ENCODE measurements at regions not wholly inside any gene's neighbourhood (a gene's known extent, or its start where the extent isn't known, plus 50 kb on each side); places are given as distances from the start of the nearest gene placed in this dataset.

DNA sequence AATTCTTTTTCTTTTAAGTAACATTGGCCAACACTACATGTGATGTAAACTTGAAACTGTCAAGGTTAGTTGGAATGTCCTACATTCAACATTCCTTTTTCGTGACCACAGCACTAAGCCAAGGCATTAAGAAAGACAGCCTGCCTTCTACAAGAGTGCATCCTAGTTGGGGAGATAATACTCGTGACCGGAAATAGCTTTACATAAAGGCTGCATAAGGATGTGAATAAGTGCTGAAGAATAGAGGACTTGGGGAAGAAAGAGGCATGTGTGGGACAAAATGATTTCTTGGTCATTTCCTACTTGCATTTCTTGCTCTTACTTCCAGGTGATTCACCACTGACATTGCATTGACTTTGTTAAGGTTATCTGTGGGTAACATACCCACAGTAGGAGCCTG lies 282.0 kb downstream of the DMRT2 start:
- no peak for DNase-seq (ENCODE audit: low read depth)
- no peak overlapping the region for H3K4me3 ChIP-seq (ENCODE audit: low read depth, low read length)
- TF ChIP-seq, protein P1, sequence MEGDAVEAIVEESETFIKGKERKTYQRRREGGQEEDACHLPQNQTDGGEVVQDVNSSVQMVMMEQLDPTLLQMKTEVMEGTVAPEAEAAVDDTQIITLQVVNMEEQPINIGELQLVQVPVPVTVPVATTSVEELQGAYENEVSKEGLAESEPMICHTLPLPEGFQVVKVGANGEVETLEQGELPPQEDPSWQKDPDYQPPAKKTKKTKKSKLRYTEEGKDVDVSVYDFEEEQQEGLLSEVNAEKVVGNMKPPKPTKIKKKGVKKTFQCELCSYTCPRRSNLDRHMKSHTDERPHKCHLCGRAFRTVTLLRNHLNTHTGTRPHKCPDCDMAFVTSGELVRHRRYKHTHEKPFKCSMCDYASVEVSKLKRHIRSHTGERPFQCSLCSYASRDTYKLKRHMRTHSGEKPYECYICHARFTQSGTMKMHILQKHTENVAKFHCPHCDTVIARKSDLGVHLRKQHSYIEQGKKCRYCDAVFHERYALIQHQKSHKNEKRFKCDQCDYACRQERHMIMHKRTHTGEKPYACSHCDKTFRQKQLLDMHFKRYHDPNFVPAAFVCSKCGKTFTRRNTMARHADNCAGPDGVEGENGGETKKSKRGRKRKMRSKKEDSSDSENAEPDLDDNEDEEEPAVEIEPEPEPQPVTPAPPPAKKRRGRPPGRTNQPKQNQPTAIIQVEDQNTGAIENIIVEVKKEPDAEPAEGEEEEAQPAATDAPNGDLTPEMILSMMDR (IDR thresholded peaks at IDR 0.05; ENCODE audit: low read depth, low read length) = no peak
- TF ChIP-seq POLR2A (IDR thresholded peaks at IDR 0.05; ENCODE audit: extremely low read depth, insufficient read length) (no peak), MYC (IDR thresholded peaks at IDR 0.05; ENCODE audit: low read depth, low read length) (no peak)
- TF ChIP-seq, protein P2, sequence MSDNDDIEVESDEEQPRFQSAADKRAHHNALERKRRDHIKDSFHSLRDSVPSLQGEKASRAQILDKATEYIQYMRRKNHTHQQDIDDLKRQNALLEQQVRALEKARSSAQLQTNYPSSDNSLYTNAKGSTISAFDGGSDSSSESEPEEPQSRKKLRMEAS (IDR thresholded peaks at IDR 0.05; ENCODE audit: low read depth, low read length) = no peak

DNA sequence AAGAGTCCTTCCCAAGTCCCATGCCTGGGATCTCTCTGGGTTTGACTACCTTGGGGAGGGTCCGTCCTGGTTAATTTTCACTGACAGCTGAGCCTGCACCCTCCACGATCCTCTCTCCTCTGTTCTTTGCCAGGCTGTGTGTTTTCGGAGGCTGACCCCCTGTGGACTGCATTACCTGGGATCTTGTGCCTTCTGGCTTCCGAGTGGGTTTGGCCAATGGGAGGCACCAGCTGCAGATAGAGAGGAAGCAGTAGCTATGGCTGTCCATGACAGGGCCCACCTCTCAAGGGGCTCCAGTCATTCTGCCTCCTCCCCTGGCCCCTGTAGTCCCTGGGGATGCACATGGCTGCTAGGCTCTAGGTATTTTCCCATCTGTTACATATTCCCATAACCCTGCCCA lies 285.0 kb downstream of the DMRT2 start:
- H3K4me3 ChIP-seq (ENCODE audit: low read depth, low read length) = no peak overlapping the region
- no peak for DNase-seq (ENCODE audit: low read depth)
- TF ChIP-seq, protein P1 (IDR thresholded peaks at IDR 0.05; ENCODE audit: low read depth, low read length) = no peak
- TF ChIP-seq MYC (IDR thresholded peaks at IDR 0.05; ENCODE audit: low read depth, low read length) (no peak), POLR2A (IDR thresholded peaks at IDR 0.05; ENCODE audit: extremely low read depth, insufficient read length) (no peak)
- TF ChIP-seq, protein P2 (IDR thresholded peaks at IDR 0.05; ENCODE audit: low read depth, low read length) = no peak

DNA sequence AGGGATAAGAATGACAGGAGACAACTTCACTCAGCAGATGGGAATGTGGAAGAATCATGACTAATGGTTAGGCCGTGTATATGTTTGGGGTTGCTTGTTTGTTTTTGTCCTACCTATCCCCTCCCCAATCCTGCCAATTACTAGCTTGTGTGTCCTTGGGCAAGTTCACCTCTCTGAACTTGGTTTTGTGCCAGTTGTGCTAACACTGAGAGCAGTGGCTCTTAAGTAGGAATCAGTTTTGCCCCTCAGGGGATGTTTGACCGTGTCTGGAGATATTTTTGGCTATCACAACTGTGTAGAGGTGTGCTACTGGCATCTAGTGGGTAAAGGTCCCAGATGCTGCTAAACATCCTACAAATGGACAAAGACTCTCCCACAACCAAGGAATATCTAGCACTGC lies 287.0 kb downstream of the DMRT2 start:
- no peak for DNase-seq (ENCODE audit: low read depth)
- no peak overlapping the region for H3K4me3 ChIP-seq (ENCODE audit: low read depth, low read length)
- no peak for TF ChIP-seq POLR2A (IDR thresholded peaks at IDR 0.05; ENCODE audit: extremely low read depth, insufficient read length)
- no peak for TF ChIP-seq MYC (IDR thresholded peaks at IDR 0.05; ENCODE audit: low read depth, low read length)
- TF ChIP-seq, protein P2 (IDR thresholded peaks at IDR 0.05; ENCODE audit: low read depth, low read length) = no peak
- TF ChIP-seq, protein P1 (IDR thresholded peaks at IDR 0.05; ENCODE audit: low read depth, low read length) = no peak

DNA sequence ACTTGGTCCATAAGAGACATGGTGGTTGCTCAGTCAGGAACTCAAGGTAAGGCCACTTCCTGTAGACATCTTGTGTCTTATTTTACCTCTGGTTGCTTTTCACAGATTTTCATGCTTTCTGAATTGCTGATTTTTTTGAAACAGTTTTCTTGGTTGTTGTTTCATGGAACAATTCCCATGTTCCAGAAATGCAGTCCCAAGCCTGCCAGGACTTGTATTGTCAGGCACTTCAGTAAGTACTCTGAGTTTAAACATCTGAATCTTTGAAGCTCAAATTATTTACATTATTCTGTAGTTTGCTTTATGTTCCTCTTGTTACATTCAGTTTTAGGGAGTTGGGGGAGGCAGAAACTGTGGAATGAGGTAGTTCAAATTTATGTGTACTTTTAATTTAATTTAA lies 290.2 kb downstream of the DMRT2 start:
- TF ChIP-seq, protein P1 (IDR thresholded peaks at IDR 0.05; ENCODE audit: low read depth, low read length) = no peak
- TF ChIP-seq MYC (IDR thresholded peaks at IDR 0.05; ENCODE audit: low read depth, low read length) = no peak
- TF ChIP-seq, protein P2 (IDR thresholded peaks at IDR 0.05; ENCODE audit: low read depth, low read length) = no peak
- no peak for TF ChIP-seq POLR2A (IDR thresholded peaks at IDR 0.05; ENCODE audit: extremely low read depth, insufficient read length)
- no peak for DNase-seq (ENCODE audit: low read depth)

DNA sequence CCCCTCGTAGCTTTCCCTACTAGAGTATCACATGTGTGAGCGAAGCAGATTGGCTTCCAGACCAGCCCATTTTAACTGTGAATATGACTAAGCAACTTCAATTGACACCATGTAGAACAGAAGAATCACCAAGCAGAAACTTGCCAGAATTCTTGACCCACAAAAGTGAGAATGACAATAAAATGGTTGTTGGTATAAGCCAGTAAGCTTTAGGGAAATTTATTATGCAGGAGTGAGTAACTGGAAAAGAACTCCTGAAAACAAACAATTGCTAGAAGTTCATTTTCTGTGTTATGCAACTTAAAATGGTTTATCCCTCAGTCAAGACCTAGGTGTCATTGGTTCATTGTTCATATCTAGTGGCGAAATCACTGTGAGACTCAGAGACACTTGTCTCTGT lies 303.1 kb downstream of the DMRT2 start:
- no peak overlapping the region for H3K4me3 ChIP-seq (ENCODE audit: low read depth, low read length)
- no peak for DNase-seq (ENCODE audit: low read depth)
- TF ChIP-seq, protein P1 (IDR thresholded peaks at IDR 0.05; ENCODE audit: low read depth, low read length) = no peak
- TF ChIP-seq POLR2A (IDR thresholded peaks at IDR 0.05; ENCODE audit: extremely low read depth, insufficient read length) = no peak
- no peak for TF ChIP-seq MYC (IDR thresholded peaks at IDR 0.05; ENCODE audit: low read depth, low read length)
- TF ChIP-seq, protein P2 (IDR thresholded peaks at IDR 0.05; ENCODE audit: low read depth, low read length) = no peak

More for the DNA sequence above, 290.2 kb downstream of the DMRT2 start:
- no peak overlapping the region for H3K4me3 ChIP-seq (ENCODE audit: low read depth, low read length)

DNA sequence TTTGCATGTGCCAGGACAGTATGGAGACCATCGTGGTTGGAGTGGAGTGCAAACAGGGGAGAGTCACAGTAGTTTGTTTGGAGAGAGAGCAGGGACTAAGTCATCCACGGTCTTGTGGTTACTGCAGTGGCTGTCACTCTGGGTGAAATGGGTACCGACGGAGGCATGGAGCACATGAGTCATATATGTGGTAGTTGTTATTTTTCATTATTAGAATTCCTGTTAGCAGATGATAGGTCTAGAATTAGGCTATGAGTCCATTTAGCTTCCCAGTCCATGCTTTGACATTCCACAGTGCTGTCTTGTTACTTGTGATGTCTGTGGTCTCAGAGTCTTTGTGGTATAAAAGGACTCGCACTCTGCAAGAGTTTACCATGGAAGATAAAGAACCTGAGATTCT lies 303.9 kb downstream of the DMRT2 start:
- H3K4me3 ChIP-seq (ENCODE audit: low read depth, low read length) = no peak overlapping the region
- TF ChIP-seq, protein P1 (IDR thresholded peaks at IDR 0.05; ENCODE audit: low read depth, low read length) = no peak
- TF ChIP-seq MYC (IDR thresholded peaks at IDR 0.05; ENCODE audit: low read depth, low read length) (no peak), POLR2A (IDR thresholded peaks at IDR 0.05; ENCODE audit: extremely low read depth, insufficient read length) (no peak)
- TF ChIP-seq, protein P2 (IDR thresholded peaks at IDR 0.05; ENCODE audit: low read depth, low read length) = no peak
- DNase-seq (ENCODE audit: low read depth) = no peak

Data from NB4 (cell line).